Gastroesophageal sphincter (tissue), 4 donors: ENCODE measurements at regions not wholly inside any gene's neighbourhood (a gene's known extent, or its start where the extent isn't known, plus 50 kb on each side); places are given as distances from the start of the nearest gene placed in this dataset.

Experiments used
- ATAC-seq: fragments of 150-250 bp; one replicate; pipeline ENCODE4 v1.9.1; 2016; ENCODE audit warnings: mild to moderate bottlenecking, moderate library complexity
- H3K27ac ChIP-seq, 4 donors: fragments of 200-600 bp; sonication (generic) in 3 of 4; 1 replicate in 3 of 4; 2 replicates in 1 of 4; pipeline ENCODE4 v1.5.1; 2016 to 2019
- H3K27me3 ChIP-seq: fragments of 200-600 bp; sonication (generic); one replicate; pipeline ENCODE4 v1.5.1; 2019
- H3K36me3 ChIP-seq, 2 donors: fragments of 200-600 bp; sonication (generic); one replicate each; pipeline ENCODE4 v1.5.1; 2019; ENCODE audit warnings: control low read depth in 1 of 2
- H3K4me1 ChIP-seq, 3 donors: fragments of 200-600 bp; sonication (generic); 1 replicate in 2 of 3; 2 replicates in 1 of 3; pipeline ENCODE4 v1.5.1; 2016 to 2019; ENCODE audit warnings: control low read depth in 2 of 3
- H3K4me3 ChIP-seq, 2 donors: fragments of 200-600 bp; sonication (generic); one replicate each; pipeline ENCODE4 v1.5.1; 2019; ENCODE audit warnings: mild to moderate bottlenecking in 1 of 2, moderate library complexity in 1 of 2
- H3K9me3 ChIP-seq, 3 donors: fragments of 200-600 bp; sonication (generic); one replicate each; pipeline ENCODE4 v1.5.1; 2017 to 2019; ENCODE audit warnings: control low read depth in 2 of 3
- EP300 ChIP-seq: sonication (generic); formaldehyde crosslinking; IDR thresholded peaks from one replicate; pipeline ENCODE4 v1.6.1; 2017; ENCODE audit warnings: antibody characterized with exemption, mild to moderate bottlenecking
- POLR2A ChIP-seq, 2 donors: fragments of 450-650 bp; IDR thresholded peaks; one replicate each; pipeline ENCODE4 v1.6.1; 2017; ENCODE audit warnings: antibody characterized with exemption in 2 of 2, mild to moderate bottlenecking in 2 of 2, moderate library complexity in 1 of 2
- POLR2AphosphoS5 ChIP-seq: sonication (generic); formaldehyde crosslinking; IDR thresholded peaks from one replicate; pipeline ENCODE4 v1.6.1; 2017; ENCODE audit warnings: antibody characterized with exemption
- WGBS, 2 donors: methylation state at CpG; one replicate each; pipeline ENCODE4 v1.1.5; 2018; ENCODE audit warnings: low coverage in 1 of 2; 5-methylcytosine and 5-hydroxymethylcytosine counted together
- TF ChIP-seq, protein P1 (sequence below), 4 experiments: fragments of 200-600 bp in 2 of 4; fragments of 450-650 bp in 2 of 4; sonication (generic) in 1 of 4; IDR thresholded peaks; one replicate each; pipeline ENCODE4 v1.5.1; 2017 to 2019; ENCODE audit warnings: antibody characterized with exemption in 4 of 4, mild to moderate bottlenecking in 2 of 4, moderate library complexity in 2 of 4

DNA sequence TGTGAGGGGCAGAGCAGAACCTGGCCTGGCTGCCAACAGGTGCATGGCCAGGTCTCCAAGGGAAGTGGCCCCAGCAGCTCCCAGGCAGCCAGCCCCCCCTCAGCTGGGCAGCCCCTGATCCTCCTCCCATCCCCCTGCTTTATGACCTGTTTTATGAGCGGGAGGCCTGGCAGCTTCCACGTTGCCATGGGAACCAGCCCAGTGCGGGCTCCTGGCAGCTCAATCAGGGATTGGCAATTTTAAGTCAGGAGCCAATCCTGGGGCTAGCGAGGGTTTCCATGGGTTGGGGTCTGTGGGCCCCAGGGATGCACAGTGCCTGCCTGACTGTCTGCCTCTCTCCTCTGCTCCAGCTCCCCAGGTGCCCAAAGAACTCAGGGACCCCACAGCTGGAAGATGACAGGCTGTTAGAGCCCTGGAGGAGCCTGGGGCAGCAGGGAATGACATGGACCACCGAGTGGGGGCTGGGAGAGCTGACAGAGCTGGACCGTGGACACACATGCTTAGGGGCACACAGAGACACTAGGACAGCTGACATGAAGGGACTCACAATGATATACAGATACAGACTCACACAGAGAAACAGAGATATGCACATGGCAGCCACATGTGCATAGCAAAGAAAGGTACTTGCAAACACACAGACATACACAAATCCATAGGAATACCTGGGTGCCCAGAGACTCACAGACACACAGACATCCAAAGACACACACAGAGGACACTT is 56.5 kb upstream of the SIRPA start:
- no peak for ATAC-seq
- H3K9me3 ChIP-seq = no peaks in the 10 kb centered on the region
- no peak for TF ChIP-seq EP300
- no peak for TF ChIP-seq POLR2AphosphoS5
- TF ChIP-seq POLR2A (IDR thresholded peaks at IDR 0.05) = no peak
- TF ChIP-seq, protein P1, sequence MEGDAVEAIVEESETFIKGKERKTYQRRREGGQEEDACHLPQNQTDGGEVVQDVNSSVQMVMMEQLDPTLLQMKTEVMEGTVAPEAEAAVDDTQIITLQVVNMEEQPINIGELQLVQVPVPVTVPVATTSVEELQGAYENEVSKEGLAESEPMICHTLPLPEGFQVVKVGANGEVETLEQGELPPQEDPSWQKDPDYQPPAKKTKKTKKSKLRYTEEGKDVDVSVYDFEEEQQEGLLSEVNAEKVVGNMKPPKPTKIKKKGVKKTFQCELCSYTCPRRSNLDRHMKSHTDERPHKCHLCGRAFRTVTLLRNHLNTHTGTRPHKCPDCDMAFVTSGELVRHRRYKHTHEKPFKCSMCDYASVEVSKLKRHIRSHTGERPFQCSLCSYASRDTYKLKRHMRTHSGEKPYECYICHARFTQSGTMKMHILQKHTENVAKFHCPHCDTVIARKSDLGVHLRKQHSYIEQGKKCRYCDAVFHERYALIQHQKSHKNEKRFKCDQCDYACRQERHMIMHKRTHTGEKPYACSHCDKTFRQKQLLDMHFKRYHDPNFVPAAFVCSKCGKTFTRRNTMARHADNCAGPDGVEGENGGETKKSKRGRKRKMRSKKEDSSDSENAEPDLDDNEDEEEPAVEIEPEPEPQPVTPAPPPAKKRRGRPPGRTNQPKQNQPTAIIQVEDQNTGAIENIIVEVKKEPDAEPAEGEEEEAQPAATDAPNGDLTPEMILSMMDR (IDR thresholded peaks at IDR 0.05) = no peak
- H3K4me1 ChIP-seq = peaks cover 0 to 14% (median 5%) of the 10 kb centered on the region in 3 donors
- no peaks in the 10 kb centered on the region for H3K36me3 ChIP-seq
- no peak overlapping the region for H3K4me3 ChIP-seq
- H3K27ac ChIP-seq = no peak overlapping the region
- peaks cover 8% of the 10 kb centered on the region for H3K27me3 ChIP-seq
- WGBS, 2 donors = 40 to 55% methylated on average over 2 to 3 of the region's 6 CpGs

DNA sequence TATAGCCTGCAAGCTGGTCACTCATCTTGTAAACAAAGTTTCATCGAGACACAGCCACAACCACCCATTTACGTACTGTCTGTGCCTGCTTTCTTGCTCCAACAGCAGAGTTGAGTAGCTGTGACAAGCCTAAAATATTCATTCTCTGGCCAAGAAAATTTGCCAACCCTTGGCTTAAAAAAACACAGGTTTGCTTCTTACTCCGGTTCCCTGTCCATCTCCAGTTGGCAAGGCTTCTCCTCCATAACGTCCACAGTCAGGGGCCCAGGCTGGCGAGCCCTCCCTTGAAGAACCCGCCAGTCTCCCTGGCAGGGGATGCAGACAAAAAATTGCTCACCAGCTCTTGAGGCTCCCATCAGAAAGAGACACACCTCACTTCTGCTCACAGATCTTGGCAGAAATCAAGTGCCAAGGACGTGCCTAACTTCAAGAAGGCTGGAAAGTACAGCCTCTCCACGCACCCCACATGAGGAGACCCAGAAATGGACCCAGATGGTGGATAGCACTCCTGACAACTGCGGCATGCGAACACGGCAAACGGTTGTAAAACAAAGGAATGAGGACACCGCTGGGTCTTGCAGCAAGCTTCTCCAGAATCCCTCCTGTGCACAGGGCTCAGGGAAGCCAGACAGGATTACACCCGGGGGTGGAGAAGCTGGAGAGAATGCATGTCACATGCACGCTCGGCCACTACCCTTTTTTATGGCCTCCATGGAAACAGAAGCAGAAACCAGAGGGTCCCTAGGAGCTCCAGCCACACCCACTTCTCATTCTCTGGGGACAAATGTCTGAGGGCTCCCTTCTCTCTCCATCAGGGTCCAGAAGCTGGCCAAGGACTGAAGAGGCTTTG is 59.8 kb upstream of the SIRPA start:
- no peak overlapping the region for H3K27ac ChIP-seq
- H3K4me3 ChIP-seq = no peak overlapping the region
- peaks cover 8% of the 10 kb centered on the region for H3K27me3 ChIP-seq
- H3K4me1 ChIP-seq = peaks cover 0 to 3% (median 0%) of the 10 kb centered on the region in 3 donors
- 56 to 91% methylated on average over 4 to 5 of the region's 16 CpGs for WGBS, 2 donors
- TF ChIP-seq EP300 (no peak), POLR2AphosphoS5 (no peak), POLR2A (IDR thresholded peaks at IDR 0.05) (no peak)
- TF ChIP-seq, protein P1 (IDR thresholded peaks at IDR 0.05) = no peak
- no peak for ATAC-seq
- no peaks in the 10 kb centered on the region for H3K9me3 ChIP-seq
- H3K36me3 ChIP-seq = no peaks in the 10 kb centered on the region

DNA sequence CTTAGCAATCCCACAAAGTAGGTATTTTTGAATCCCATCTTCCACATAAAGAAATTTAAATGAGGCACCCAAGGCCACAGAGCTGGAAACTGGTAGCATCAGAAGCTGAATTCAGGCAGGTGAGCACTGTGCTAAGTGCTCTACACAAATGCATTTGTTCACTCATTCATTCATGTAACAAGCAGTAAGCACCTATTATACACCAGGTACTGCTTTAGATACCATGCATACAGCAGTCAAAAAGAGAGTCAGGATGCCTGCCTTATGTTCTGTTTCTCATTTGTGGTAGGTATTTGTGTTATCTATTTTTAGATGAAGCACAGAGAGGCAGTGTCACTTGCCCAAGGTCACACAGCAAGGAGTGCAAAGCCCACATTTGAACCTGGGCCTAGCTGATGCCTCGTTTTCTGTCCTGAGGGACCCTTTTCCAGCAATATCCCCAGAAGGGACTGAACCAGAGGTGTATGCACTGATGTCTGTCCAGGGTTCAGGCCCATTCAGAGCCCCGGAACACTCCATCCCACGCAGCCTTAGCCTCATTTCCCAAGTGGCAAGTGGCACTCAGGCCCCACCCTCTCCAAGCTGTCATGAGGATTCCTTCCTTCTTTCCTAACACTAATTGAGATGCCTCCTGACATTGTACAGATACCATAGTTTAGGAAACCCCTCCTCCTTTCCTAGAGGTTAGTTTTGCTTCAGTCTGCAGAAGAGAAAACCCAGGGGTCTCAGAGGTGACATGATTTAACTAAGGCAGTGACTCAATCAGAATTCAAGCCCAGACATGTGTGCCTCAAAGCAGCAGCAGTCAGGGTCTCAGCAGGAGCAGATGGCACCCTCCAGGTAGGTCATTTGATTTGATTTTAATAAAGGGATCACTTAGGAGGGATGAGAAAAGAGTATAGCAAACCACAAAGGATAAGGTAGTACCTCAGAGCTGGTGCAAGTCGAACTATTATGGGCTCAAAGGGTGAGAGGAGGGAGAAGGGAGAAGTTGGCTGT is 61.2 kb upstream of the SIRPA start:
- WGBS, 2 donors = 90 to 93% methylated on average over 4 of the region's 4 CpGs
- no peak for ATAC-seq
- H3K9me3 ChIP-seq = no peaks in the 10 kb centered on the region
- H3K4me1 ChIP-seq = peaks cover 0 to 16% (median 0%) of the 10 kb centered on the region in 3 donors
- peaks cover 8% of the 10 kb centered on the region for H3K27me3 ChIP-seq
- no peak overlapping the region for H3K4me3 ChIP-seq
- no peaks in the 10 kb centered on the region for H3K36me3 ChIP-seq
- no peak overlapping the region for H3K27ac ChIP-seq
- TF ChIP-seq, protein P1 (IDR thresholded peaks at IDR 0.05) = no peak
- no peak for TF ChIP-seq EP300
- no peak for TF ChIP-seq POLR2AphosphoS5
- no peak for TF ChIP-seq POLR2A (IDR thresholded peaks at IDR 0.05)

DNA sequence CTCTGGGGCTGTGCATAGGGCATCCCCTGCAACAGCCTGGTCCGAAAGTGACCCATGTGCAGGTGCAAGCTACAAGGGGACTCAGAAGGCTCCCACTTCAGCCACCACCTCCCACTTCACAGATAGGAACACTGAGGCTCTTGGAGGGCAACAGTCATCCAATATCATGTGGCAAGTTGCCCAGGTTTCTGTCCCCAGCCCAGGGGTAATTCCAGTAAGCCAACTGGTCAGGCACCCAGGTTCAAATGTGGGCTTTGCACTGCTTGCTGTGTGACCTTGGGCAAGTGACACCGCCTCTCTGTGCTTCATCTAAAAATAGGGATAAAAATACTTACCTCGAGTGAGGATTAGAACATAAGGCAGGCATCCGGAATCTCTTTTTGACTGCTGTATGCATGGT is 62.0 kb upstream of the SIRPA start:
- peaks cover 0 to 16% (median 0%) of the 10 kb centered on the region in 3 donors for H3K4me1 ChIP-seq
- no peaks in the 10 kb centered on the region for H3K36me3 ChIP-seq
- H3K27ac ChIP-seq = no peak overlapping the region
- no peak for TF ChIP-seq EP300
- TF ChIP-seq, protein P1 (IDR thresholded peaks at IDR 0.05) = no peak
- TF ChIP-seq POLR2A (IDR thresholded peaks at IDR 0.05) = no peak
- TF ChIP-seq POLR2AphosphoS5 = no peak
- no peak overlapping the region for H3K4me3 ChIP-seq
- ATAC-seq = no peak
- 60 to 100% methylated on average over 1 to 3 of the region's 4 CpGs for WGBS, 2 donors
- peaks cover 8% of the 10 kb centered on the region for H3K27me3 ChIP-seq
- H3K9me3 ChIP-seq = no peaks in the 10 kb centered on the region
